HG02610 (cell line): ENCODE measurements at regions not wholly inside any gene's neighbourhood (a gene's known extent, or its start where the extent isn't known, plus 50 kb on each side); places are given as distances from the start of the nearest gene placed in this dataset.

Experiments
- ATAC-seq: cut with Tn5 transposase; IDR thresholded peaks from one replicate; pipeline ENCODE4 v1.9.1; 2021; ENCODE audit warnings: mild to moderate bottlenecking, moderate library complexity; ENCODE audit not compliant: unreplicated experiment

DNA sequence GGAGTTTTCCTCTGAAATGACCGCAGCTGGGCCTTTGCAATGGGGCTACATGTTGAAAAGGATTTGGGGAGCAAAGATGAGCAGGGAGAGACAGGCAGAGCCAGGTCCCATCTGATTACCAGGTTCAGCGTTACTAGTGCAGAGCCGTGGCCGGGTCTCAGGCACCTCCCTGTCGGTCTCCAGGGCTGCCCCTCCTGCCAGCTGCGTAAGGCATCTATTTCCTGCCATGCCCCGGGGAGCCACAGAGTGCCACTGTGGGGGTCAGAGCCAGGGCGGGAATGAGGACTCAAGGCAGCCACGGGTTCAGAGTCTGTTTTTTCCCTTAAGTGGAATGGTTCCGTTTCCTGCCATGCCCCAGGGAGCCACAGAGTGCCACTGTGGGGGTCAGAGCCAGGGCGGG, 382.6 kb upstream of the SHH start:
- no peak for ATAC-seq

DNA sequence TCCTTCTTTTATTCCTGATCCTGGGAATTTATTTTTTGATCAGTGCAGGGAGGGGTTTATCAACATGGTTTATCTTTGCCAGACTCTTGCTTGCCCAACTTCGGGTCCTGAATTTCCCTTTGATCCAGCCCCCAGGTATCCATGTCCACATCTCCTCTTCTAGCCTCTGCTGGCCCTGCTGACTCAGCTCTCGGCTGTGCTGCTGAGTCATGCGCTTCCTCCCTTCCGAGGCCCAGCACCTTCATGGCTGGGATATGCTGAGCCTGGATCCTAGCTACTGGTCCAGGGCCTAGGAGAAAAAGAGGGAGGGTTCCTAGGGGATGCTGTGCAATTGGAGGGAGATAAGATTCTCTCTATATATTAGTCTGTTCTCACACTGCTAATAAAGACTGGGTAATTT, 380.7 kb upstream of the SHH start:
- no peak for ATAC-seq

DNA sequence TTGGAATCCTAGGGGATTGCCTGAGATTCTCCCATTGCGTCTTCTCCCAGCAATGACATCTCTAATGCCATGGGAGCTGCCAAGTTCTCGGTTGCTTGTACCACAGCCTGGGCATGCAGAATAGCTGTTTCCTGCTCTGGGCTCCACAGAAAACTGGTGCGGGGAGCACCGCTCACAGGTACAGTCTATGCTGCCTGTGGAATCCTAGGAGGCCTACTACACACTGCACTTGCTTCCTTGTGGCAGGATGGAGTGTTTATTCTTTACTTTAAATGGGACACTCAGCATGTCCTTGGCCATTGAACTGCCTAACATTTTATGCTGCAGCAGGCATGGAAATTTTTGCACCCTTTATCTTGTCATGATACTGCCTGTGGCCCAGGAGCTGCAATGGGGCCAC, 378.8 kb upstream of the SHH start:
- no peak for ATAC-seq

DNA sequence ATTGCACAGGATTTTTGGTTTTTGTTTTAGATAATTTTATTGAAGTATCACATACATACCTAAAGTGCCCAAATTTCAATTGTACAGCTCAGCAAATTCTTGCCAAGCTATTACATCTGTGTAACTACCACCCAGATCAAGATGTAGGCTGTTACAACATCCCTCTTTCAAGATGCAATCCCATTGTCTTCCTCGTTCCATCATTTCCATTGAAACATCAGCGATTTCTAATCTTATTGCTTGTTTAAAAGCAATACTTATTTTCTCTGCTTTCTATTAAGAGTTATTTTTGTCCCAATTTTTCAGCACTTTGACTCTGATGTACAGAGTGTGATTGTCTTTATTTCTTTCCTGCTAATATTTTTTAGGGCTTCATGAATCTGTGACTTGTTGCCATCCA, 372.8 kb upstream of the SHH start:
- ATAC-seq: no peak

DNA sequence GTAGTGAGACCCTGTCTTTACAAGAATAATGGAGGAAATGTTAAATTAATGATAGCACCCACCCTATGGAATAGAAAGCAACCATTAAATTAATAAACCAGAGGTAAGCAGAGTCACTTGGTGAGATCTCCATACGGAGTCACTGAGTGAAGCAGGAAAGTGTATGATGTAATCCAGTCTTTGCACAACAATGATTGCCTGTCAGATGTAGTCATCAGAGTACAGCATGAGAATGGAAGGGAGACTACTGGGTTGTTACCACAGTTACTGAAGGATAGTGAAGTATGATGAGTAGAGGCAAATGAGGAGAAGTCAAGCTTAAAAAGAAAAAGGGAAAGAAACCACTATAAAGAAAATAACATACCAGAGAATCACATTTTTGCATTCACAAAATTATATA, 371.9 kb upstream of the SHH start:
- ATAC-seq: no peak

DNA sequence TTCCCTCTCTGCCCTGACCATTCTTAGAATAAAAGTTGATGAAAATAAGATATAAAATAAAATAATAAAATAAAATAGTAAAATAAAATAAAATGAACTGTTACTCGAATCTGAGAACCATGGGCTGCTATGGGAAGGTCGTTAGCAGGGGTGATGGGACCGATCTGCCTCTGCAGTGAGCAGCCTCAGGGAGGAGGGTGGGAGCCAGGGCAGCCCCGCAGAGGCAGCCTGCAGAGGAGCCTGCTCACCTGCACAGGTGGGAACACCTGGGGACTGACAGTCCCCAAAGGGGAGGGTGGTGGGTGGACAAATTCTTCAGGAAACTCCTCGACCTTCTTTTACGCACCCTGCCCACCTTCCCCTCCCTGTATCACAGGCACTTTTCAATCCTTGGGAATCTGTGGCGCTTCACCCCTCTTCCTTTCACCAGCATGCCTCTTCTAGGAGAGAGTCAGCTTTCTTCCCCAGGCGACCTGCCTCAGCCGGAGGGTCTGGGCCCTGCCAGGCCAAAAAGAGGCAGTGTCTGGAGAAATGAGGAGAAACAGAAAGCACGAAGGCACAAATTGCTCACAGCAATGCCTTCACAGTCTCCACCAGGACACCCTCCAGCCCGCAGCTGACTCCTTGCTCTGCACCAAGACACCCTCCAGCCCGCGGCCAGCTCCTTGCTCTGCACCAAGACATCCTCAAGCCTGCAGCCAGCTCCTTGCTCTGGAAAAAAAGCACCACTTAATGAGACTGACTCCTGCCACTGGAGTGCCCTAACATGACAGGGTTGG, 368.4 kb upstream of the SHH start:
- ATAC-seq: no peak

- no peak for ATAC-seq
Measured at GRCh38 chr7:156179872-156180390, 367.7 kb upstream of the SHH start.

DNA sequence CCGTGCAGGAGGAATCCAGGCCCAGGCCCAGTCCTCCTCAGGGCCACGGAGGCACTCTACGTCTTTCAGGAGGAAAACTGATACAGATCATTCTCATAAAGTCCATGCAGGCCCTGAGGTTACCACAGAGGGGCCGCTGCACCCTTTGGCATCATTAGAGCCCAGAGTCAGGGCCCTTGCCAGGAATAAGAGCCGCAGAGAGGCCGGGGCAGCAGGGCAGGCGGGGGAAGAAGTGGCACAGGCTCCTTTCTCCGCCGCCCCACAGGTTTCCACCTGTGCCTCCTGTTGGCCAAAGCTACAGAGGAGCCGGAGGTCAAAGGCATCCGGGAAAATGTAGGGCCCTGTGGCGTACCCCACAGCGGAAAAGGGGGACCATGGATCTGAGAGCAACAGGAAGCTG, 366.6 kb upstream of the SHH start:
- ATAC-seq: no peak

- ATAC-seq: no peak
Measured at GRCh38 chr7:156178214-156178613, 366.0 kb upstream of the SHH start.

DNA sequence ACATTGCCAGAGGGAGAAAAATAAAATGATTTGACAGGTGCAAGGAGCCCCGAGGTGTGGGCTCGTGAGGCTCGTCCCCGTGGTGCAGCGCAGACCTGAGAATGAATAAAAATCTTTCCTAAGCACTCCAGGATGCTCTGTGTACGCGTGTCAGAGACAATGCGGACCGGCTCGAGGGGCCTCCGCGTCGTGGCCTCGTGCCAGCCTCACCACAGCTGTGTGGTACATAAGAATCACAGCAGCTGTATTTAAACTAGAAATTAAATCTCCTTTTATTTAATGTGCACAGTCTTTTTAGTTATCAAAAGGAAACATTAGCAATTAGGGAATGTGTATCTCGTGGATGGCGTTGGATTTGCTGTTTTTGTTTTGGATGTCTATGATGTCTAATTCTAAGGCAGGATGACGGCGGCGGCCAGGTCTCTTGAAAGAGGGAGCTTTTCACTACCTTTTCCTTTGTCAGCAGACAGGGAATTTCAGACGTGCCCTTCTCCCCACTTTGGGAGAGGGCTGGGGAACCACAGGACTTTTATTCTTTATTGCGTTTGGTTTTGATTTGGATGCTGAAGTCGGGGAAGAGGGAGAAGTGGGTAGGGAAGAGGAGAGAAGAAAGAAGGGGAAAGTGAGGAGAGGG, 365.3 kb upstream of the SHH start:
- ATAC-seq: no peak

DNA sequence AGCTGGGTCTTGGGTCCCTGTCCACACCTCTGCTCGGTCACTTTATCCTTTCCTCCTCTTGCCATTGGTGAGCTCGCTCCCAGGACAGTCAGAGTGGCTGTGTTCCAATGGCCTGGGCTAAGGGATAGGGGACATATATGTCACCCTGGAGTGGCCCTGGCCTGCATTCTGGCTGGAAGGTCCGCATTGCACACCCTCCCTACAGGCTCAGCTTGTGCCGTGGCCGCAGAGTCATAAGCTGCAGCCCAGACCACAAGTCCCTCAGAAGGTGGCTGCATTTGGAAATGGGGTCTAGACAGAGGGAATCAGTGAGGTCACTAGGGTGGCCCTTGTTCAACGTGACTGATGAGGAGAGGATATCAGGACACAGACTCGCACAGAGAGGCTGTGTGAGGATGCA, 363.8 kb upstream of the SHH start:
- no peak for ATAC-seq

DNA sequence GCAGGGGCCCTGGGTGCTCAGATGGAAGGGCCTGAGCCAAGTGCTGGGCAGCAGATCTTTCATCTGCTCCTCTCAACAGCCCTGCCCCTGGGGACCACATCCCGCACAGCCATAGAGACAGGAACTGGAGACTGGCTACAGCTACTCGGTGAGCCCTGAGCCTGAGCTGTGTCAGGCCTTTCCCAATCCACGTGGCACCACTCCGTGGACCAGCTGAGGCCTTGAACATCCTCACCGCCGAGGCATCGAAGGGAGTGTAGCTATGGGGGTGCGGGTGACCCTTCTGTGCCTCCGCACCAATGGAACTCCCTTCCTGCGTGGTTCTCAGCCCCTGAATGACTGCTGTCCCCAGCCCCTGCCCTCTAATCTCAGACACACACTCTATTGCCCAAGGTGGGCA, 362.7 kb upstream of the SHH start:
- no peak for ATAC-seq

DNA sequence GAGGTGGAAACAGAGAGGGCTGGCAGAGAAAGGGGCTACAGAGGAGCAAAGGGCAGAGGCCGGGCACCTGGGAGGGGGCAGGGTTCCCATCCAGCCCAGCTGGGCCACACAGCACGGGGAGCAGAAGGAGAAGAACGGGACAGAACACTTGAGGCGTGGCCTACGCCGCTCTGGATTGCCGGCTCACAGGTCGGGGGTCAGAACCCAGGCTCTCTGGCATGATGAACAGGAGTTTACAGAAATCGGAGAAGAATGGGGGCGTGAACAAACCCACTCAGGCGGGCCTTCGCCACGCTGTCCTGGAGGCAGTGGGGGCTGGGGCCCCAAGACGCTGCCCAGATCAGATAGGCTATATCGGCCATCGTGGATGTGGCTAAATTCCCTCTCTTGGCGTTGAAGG, 362.2 kb upstream of the SHH start:
- no peak for ATAC-seq

DNA sequence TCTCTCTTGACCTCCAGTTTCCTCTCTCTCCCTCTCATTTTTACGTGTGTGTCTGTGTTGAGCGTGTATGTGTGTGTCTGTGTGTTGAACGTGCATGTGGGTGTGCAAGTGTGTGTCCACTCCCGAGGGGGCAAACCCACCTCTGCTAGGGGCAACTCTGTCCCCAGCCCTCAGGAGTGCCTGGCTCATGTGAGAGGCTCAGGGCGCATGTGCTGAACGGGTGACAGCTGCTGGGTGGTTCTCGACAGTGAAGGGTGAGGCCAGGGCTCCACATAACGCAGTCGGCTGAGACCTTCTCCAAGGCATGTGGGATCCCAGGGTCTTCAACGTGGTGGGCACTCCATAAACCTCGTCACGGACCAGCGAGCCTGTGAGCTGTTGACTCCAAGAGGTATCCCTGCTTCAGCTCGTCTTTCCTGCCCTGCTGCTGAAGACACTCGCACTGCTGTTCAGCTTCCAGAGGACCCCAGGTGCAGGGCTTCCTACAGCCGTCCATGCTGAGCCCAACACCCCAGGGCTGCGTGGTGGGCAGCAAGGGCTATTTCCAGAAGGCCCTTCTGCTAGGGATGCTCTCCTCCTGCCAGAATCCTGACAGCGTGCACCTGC, 361.6 kb upstream of the SHH start:
- ATAC-seq: no peak

DNA sequence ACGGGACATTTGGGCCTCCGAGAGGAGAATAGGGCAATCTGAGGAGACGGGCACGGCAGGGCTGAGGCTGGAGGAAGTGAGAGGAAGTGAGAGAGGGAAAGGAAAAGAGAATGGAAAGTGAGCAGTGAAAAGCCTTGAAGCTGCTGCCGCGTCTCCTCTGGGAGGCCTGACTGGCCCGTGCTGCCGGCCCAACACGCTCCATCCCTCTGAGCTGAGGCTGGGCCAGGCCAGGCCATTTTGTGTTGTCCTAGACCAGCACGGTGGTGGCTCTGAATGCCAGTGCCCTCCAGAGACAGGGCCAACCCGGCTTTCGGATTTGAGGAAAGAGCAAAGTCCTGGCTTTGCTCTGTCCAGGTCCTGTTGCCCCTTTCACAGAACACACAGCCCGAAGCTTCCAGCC, 361.1 kb upstream of the SHH start:
- ATAC-seq: no peak

- ATAC-seq: no peak
Measured at GRCh38 chr7:156172638-156173037, 360.4 kb upstream of the SHH start.

GRCh38 chr7:156169474-156170370, 357.5 kb upstream of the SHH start:
- ATAC-seq: no peak

DNA sequence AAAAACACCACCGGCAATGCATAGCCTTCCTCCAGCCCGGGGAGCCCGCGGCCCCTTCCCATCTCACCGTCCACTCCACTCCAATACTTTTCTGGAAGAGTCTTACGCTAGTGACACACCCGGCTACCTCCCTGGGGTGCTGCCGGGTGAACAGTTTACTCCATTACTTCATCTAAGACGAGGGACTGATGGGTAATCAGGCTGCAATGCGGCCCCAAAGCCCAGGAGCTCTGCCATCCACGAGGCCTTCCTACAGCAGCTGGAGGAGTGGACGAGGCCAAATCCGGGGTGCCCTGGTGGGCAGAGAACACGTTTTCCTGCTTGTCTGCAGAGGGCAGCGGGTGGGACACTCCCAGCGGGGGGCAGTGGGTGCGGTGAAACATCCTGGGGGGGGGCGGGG, 356.2 kb upstream of the SHH start:
- ATAC-seq: no peak

DNA sequence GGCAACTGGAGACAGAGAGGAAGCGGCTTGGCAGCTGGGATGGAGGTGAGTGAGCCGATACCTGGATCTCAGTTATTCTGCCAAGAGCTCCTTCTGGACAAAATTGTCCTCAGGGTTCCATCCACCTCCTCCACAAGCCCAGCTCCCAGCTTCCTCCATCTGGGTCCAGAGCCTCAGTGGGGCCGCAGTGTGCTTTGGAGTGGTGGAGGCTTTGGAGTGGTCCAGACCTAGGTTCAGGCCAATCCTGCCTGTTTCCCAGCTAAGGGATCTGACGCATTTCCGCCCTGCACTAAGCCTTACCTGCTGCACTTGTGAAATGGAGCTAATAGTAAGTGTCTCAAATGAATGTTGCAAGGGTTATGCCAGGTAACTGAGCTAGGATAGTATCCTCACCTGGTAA, 355.7 kb upstream of the SHH start:
- ATAC-seq: no peak

GRCh38 chr7:156167417-156167807, 355.1 kb upstream of the SHH start:
- no peak for ATAC-seq

DNA sequence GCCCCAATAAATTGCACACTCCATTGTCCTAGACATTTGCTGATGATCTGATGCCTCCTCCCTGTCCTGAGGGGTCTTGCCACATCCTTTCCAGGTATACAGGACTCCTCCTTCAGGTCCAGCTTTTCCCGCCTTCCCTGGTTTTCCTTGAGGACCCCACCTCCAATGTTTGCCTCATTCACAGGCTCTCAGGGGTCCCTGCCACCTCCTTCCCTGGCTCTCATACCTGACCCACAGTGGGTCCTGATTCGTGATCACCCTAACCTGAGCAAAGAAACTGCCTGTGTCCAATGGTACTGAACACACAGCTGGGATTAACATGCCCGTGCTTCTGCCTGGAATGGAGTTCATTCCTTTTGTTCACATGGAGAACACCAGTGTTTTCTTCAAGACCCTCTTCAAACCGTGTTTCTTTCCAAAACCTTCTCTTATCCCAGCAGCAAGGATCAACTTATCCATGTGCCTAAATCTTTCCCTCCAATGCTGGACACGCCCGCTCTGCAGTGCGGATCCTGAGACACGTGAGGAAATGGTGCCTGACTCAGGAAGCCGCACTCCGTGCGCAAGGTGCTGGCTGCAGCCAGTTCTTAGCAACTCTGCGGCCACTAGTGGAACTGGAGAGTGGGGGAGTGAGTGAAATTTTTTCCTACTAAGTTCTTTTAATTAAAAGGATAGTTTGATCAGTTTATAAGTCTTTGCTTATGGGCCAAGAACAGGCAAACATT, 354.6 kb upstream of the SHH start:
- no peak for ATAC-seq
